ENCODE measurements at regions not wholly inside any gene's neighbourhood (a gene's known extent, or its start where the extent isn't known, plus 50 kb on each side); places are given as distances from the start of the nearest gene placed in this dataset.

DNA sequence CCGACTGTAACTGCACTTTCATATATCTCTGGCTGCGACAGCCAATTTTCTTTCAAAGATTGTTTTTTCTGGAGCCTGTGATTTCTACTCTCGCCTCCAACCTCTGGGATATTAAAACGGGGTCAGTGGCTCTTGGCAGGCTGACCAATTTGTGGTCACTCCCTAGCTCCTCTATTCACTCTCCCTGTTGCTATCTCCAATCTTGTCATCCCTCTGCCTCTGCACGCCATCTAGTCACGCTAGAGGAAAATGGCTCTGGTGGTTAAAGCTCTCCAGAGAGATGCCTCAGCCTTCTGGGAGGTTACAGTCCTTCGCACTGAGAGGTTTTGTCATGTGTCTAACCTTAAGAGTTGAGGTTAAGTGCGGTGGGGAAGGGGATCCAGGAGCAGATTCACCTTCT, 59.8 kb upstream of the CISTR start:
- no peaks in the 10 kb centered on the region for H3K4me1 Mint-ChIP-seq (ENCODE audit: unreplicated experiment)
- H3K4me3 Mint-ChIP-seq (ENCODE audit: unreplicated experiment): no peak overlapping the region
- H3K9me3 Mint-ChIP-seq (ENCODE audit: unreplicated experiment): no peaks in the 10 kb centered on the region
- H3K27me3 Mint-ChIP-seq (ENCODE audit: unreplicated experiment): peaks cover 11% of the 10 kb centered on the region
- TF ChIP-seq, protein P1, sequence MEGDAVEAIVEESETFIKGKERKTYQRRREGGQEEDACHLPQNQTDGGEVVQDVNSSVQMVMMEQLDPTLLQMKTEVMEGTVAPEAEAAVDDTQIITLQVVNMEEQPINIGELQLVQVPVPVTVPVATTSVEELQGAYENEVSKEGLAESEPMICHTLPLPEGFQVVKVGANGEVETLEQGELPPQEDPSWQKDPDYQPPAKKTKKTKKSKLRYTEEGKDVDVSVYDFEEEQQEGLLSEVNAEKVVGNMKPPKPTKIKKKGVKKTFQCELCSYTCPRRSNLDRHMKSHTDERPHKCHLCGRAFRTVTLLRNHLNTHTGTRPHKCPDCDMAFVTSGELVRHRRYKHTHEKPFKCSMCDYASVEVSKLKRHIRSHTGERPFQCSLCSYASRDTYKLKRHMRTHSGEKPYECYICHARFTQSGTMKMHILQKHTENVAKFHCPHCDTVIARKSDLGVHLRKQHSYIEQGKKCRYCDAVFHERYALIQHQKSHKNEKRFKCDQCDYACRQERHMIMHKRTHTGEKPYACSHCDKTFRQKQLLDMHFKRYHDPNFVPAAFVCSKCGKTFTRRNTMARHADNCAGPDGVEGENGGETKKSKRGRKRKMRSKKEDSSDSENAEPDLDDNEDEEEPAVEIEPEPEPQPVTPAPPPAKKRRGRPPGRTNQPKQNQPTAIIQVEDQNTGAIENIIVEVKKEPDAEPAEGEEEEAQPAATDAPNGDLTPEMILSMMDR (IDR thresholded peaks at IDR 0.05): no peak
- DNase-seq (ENCODE audit: extremely low spot score, unreplicated experiment): no peak
- no peaks in the 10 kb centered on the region for H3K36me3 Mint-ChIP-seq (ENCODE audit: unreplicated experiment)
- no peak overlapping the region for H3K27ac Mint-ChIP-seq (ENCODE audit: unreplicated experiment)

DNA sequence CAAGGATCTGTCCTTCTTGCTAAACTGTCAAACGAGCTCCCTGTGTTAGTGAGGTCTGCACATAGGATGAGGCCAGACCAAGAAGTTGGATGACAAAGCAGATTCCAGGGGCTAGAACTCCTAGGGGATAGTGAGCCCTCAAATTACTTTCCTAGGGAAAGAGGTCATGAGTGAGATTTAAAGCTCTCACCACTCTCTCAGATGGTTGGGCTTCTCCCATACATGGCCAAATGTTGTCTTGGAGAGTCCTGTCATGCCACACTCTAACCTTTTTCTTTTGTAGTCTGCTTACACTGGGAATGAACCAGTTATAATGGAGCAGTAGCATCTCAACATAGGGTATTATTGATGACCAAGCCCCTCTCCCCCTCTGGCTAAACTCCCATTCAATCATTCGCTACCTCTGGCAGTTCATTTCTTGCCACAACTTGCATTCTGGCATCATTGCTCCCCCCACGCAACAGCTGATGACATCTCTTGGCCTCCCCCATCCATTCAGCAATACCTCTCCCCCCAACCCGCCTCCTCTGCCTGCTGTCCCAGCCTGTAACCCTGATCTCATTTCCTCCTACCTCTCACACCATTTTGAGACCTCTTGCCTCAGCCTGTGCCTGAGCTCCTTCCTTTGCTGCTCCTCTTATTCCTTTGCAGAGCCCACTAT, 64.7 kb upstream of the CISTR start:
- no peak for DNase-seq (ENCODE audit: extremely low spot score, unreplicated experiment)
- TF ChIP-seq, protein P1 (IDR thresholded peaks at IDR 0.05): no peak
- no peaks in the 10 kb centered on the region for H3K4me1 Mint-ChIP-seq (ENCODE audit: unreplicated experiment)
- no peak overlapping the region for H3K4me3 Mint-ChIP-seq (ENCODE audit: unreplicated experiment)
- peaks cover 42% of the 10 kb centered on the region for H3K27me3 Mint-ChIP-seq (ENCODE audit: unreplicated experiment)
- no peaks in the 10 kb centered on the region for H3K9me3 Mint-ChIP-seq (ENCODE audit: unreplicated experiment)
- H3K27ac Mint-ChIP-seq (ENCODE audit: unreplicated experiment): no peak overlapping the region
- H3K36me3 Mint-ChIP-seq (ENCODE audit: unreplicated experiment): no peaks in the 10 kb centered on the region

DNA sequence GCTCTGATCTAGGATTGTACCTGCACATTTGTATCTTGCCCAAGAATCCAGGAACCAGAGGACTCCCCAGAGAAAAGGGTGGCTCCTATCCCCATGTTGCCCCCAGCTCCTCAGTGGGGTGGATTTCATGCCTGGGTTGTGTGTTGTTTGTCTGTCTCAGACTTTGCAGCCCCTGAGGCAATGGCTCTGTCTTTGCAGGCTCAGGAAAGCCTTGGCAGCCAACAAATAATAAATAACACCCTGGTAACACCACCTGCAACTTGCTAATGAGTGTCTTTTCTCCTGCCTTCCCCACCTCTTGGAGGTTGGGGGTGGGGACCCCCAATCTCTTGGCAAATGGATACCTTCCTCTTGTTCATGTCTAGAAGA, 65.2 kb upstream of the CISTR start:
- TF ChIP-seq, protein P1 (IDR thresholded peaks at IDR 0.05): no peak
- Mint-ChIP-seq H3K27me3 (ENCODE audit: unreplicated experiment) (peaks cover 47% of the 10 kb centered on the region), H3K27ac (ENCODE audit: unreplicated experiment) (no peak overlapping the region), H3K9me3 (ENCODE audit: unreplicated experiment) (no peaks in the 10 kb centered on the region), H3K36me3 (ENCODE audit: unreplicated experiment) (no peaks in the 10 kb centered on the region), H3K4me3 (ENCODE audit: unreplicated experiment) (no peak overlapping the region), H3K4me1 (ENCODE audit: unreplicated experiment) (no peaks in the 10 kb centered on the region)
- no peak for DNase-seq (ENCODE audit: extremely low spot score, unreplicated experiment)

DNA sequence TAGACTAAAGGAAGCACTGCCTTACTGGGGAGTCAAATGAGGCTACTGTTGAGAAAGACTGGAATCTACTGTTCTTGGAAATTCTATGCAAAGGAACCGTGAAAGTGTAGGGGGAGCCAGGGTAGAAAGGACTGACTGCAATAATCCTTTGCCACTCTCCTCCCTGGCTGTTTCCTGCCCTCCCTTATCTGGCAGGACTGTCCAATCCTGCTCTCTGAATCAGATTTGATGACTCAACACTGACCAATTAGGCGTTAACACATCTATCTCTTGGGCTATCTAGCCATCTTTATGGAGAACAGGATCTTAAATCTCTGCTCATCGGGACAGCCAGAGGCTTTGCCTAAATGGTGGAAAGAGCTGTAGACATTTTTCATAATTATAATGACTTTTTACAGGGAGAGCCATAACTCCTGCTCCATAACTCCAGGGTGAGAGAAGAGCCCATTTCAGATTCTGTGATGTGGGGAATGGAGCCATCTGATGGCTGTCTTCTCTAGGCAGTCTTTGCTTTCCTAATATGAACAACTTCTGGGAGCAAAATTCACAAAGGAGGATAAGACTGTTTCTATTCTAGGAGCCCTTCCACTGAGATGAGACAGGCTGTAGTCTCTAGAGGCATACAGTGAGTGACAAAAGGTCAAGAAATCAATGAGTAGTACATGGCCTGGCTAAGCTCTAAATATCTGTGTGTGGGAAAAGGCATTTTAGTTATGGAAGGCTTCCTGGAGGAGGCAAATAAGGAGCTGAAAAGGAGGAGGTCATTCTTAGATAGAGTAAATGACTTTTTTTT, 68.9 kb upstream of the CISTR start:
- no peaks in the 10 kb centered on the region for H3K36me3 Mint-ChIP-seq (ENCODE audit: unreplicated experiment)
- H3K9me3 Mint-ChIP-seq (ENCODE audit: unreplicated experiment): no peaks in the 10 kb centered on the region
- H3K4me1 Mint-ChIP-seq (ENCODE audit: unreplicated experiment): no peaks in the 10 kb centered on the region
- H3K4me3 Mint-ChIP-seq (ENCODE audit: unreplicated experiment): no peak overlapping the region
- no peak for DNase-seq (ENCODE audit: extremely low spot score, unreplicated experiment)
- H3K27ac Mint-ChIP-seq (ENCODE audit: unreplicated experiment): no peak overlapping the region
- H3K27me3 Mint-ChIP-seq (ENCODE audit: unreplicated experiment): peaks cover 56% of the 10 kb centered on the region
- TF ChIP-seq, protein P1 (IDR thresholded peaks at IDR 0.05): no peak

DNA sequence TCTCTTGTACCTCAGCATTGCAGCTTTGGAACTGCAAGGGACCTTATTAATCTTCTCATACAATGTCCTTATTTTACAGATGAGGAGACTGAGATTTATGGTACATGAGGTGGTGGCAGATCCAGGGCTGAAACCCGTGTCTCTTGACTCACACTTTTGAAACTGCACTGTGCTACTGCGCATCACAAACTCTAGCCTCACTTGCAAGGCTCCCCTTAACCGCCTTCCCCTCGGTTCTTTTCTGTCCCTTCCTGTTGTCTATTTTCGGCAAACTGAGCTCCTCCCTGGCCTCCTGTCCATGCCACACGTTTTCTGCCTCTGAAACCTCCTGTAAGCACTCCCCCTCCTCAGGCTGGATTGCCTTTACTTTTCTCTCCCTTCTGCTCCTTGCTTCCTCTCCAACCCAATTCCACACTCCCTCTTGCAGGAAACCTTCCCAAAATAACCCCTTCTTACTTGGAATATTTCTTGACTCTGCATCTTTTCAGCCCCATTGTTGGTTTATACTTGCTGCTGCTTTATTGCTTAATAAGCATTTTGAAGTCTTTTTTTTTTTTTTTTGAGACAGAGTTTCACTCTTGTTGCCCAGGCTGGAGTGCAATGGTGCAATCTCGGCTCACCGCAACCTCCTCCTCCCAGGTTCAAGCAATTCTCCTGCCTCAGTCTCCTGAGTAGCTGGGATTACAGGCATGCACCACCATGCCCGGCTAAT, 72.4 kb upstream of the CISTR start:
- H3K4me3 Mint-ChIP-seq (ENCODE audit: unreplicated experiment): no peak overlapping the region
- H3K4me1 Mint-ChIP-seq (ENCODE audit: unreplicated experiment): no peaks in the 10 kb centered on the region
- DNase-seq (ENCODE audit: extremely low spot score, unreplicated experiment): no peak
- TF ChIP-seq, protein P1 (IDR thresholded peaks at IDR 0.05): no peak
- H3K36me3 Mint-ChIP-seq (ENCODE audit: unreplicated experiment): no peaks in the 10 kb centered on the region
- no peaks in the 10 kb centered on the region for H3K9me3 Mint-ChIP-seq (ENCODE audit: unreplicated experiment)
- H3K27me3 Mint-ChIP-seq (ENCODE audit: unreplicated experiment): peaks cover 49% of the 10 kb centered on the region
- H3K27ac Mint-ChIP-seq (ENCODE audit: unreplicated experiment): no peak overlapping the region

All from osteocyte (in vitro differentiated cells).